ENCODE measurements at regions not wholly inside any gene's neighbourhood (a gene's known extent, or its start where the extent isn't known, plus 50 kb on each side); places are given as distances from the start of the nearest gene placed in this dataset.

- TF ChIP-seq GABPA (IDR thresholded peaks at IDR 0.05; ENCODE audit: low read depth) (no peak), EZH2phosphoT487 (IDR thresholded peaks at IDR 0.05; ENCODE audit: borderline replicate concordance, low read depth) (no peak), CTCF (IDR thresholded peaks at IDR 0.05) (no peak)
Measured at GRCh38 chr10:58894929-58895328, 281.5 kb upstream of the PHYHIPL start (continued).

GRCh38 chr10:58896229-58896628, 280.2 kb upstream of the PHYHIPL start:
- Histone ChIP-seq H3K9me2 (no peaks in the 10 kb centered on the region), H3F3A (replicated peaks; ENCODE audit: insufficient read depth) (no peaks in the 10 kb centered on the region), H3K27me3 (ENCODE audit: insufficient read depth) (no peaks in the 10 kb centered on the region), H3K9me3 (no peaks in the 10 kb centered on the region), H4K20me1 (ENCODE audit: insufficient read depth) (no peaks in the 10 kb centered on the region), H3K9ac (no peak overlapping the region), H3K4me2 (no peak overlapping the region), H3K4me3 (ENCODE audit: low read depth in 2 of 2, low read length in 1 of 2) (no peak overlapping the region), H3K79me2 (ENCODE audit: insufficient read depth) (no peaks in the 10 kb centered on the region), H2AFZ (ENCODE audit: low read depth) (no peak overlapping the region), H3K36me3 (replicated peaks in 1 of 2; ENCODE audit: control insufficient read depth in 1 of 2, insufficient read depth in 2 of 2, low read length in 1 of 2) (no peaks in the 10 kb centered on the region), H3K27ac (ENCODE audit: low read depth in 2 of 2, low read length in 1 of 2) (no peak overlapping the region), H3K4me1 (ENCODE audit: control insufficient read depth in 1 of 2, insufficient read depth in 2 of 2, low read depth in 1 of 2, low read length in 1 of 2) (no peaks in the 10 kb centered on the region)
- 44% methylated on average over 1 of the region's 1 CpG for WGBS (ENCODE audit: low lambda C conversion rate)
- no peak for DNase-seq
- POLR2A ChIA-PET = no interaction called here
- TF ChIP-seq REST (IDR thresholded peaks at IDR 0.05; ENCODE audit: low read depth, low read length) (no peak), YY1 (IDR thresholded peaks at IDR 0.05; ENCODE audit: low read depth) (no peak), JUND (IDR thresholded peaks at IDR 0.05) (no peak), MAX (IDR thresholded peaks at IDR 0.05; ENCODE audit: low read depth) (no peak)
- CTCF ChIA-PET = no interaction called here

- H3K79me2 ChIP-seq (ENCODE audit: insufficient read depth) = no peaks in the 10 kb centered on the region
- no peaks in the 10 kb centered on the region for H3K27me3 ChIP-seq (ENCODE audit: insufficient read depth)
- no peaks in the 10 kb centered on the region for H3K9me2 ChIP-seq
- no peaks in the 10 kb centered on the region for H4K20me1 ChIP-seq (ENCODE audit: insufficient read depth)
- no peak overlapping the region for H3K4me2 ChIP-seq
- H3K36me3 ChIP-seq (replicated peaks in 1 of 2; ENCODE audit: control insufficient read depth in 1 of 2, insufficient read depth in 2 of 2, low read length in 1 of 2) = no peaks in the 10 kb centered on the region
- POLR2A ChIA-PET = no interaction called here
- H3K27ac ChIP-seq (ENCODE audit: low read depth in 2 of 2, low read length in 1 of 2) = no peak overlapping the region
- no peaks in the 10 kb centered on the region for H3K9me3 ChIP-seq
- no peak overlapping the region for H3K4me3 ChIP-seq (ENCODE audit: low read depth in 2 of 2, low read length in 1 of 2)
- no peaks in the 10 kb centered on the region for H3K4me1 ChIP-seq (ENCODE audit: control insufficient read depth in 1 of 2, insufficient read depth in 2 of 2, low read depth in 1 of 2, low read length in 1 of 2)
- no peak for DNase-seq
- CTCF ChIA-PET = no interaction called here
- no peak overlapping the region; the same call in 1 of the 2 replicates for H2AFZ ChIP-seq (ENCODE audit: low read depth)
- H3F3A ChIP-seq (replicated peaks; ENCODE audit: insufficient read depth) = no peaks in the 10 kb centered on the region
- no peak overlapping the region for H3K9ac ChIP-seq
- TF ChIP-seq GABPA (IDR thresholded peaks at IDR 0.05; ENCODE audit: low read depth) = no peak
- TF ChIP-seq USF2 (IDR thresholded peaks at IDR 0.05; ENCODE audit: borderline replicate concordance, low read depth, low read length) = no peak
- TF ChIP-seq GATA2 (CRISPR knock-in tag; IDR thresholded peaks at IDR 0.05) = no peak
- TF ChIP-seq REST (IDR thresholded peaks at IDR 0.05; ENCODE audit: low read depth, low read length) = no peak
- no peak for TF ChIP-seq USF1 (IDR thresholded peaks at IDR 0.05; ENCODE audit: borderline replicate concordance, low read depth)
- no peak for TF ChIP-seq SMC3 (IDR thresholded peaks at IDR 0.05; ENCODE audit: low read depth, low read length)
- TF ChIP-seq IRF3 (IDR thresholded peaks at IDR 0.05; ENCODE audit: low read depth, low read length) = no peak
- TF ChIP-seq TEAD4 (IDR thresholded peaks at IDR 0.05; ENCODE audit: borderline replicate concordance, insufficient read depth) = no peak
Measured at GRCh38 chr10:58897236-58897635, 279.2 kb upstream of the PHYHIPL start.
